ENCODE measurements at regions not wholly inside any gene's neighbourhood (a gene's known extent, or its start where the extent isn't known, plus 50 kb on each side); places are given as distances from the start of the nearest gene placed in this dataset.
"Not testable (repeated sequence)": the region's sequence is repeated elsewhere in the genome, so short reads cannot be mapped to it uniquely, and the experiment has no call there.

- DNase-seq = no peak
These were observed 110.7 kb upstream of the P2RY1 start for GRCh38 chr3:152724270-152724669.

- no peak for DNase-seq
These were observed 106.5 kb upstream of the P2RY1 start for GRCh38 chr3:152728231-152728980.

- DNase-seq = no peak
These were observed 105.0 kb upstream of the P2RY1 start for GRCh38 chr3:152729906-152730305.

GRCh38 chr3:152731511-152731910, 103.4 kb upstream of the P2RY1 start:
- DNase-seq = no peak

GRCh38 chr3:152733584-152734119, 101.3 kb upstream of the P2RY1 start:
- no peak for DNase-seq

- DNase-seq = no peak
These were observed 97.7 kb upstream of the P2RY1 start for GRCh38 chr3:152737021-152737908.

GRCh38 chr3:152738656-152739055, 96.3 kb upstream of the P2RY1 start:
- no peak for DNase-seq

GRCh38 chr3:152742368-152743347, 92.3 kb upstream of the P2RY1 start:
- no peak for DNase-seq

GRCh38 chr3:152745646-152746045, 89.3 kb upstream of the P2RY1 start:
- DNase-seq = no peak

- no peak for DNase-seq
These were observed 80.6 kb upstream of the P2RY1 start for GRCh38 chr3:152754303-152754702.

GRCh38 chr3:152756807-152757206, 78.1 kb upstream of the P2RY1 start:
- DNase-seq = no peak

GRCh38 chr3:152760024-152760563, 74.8 kb upstream of the P2RY1 start:
- no peak for DNase-seq

- DNase-seq = no peak
These were observed 74.3 kb upstream of the P2RY1 start for GRCh38 chr3:152760591-152760990.

- DNase-seq = no peak
These were observed 66.5 kb upstream of the P2RY1 start for GRCh38 chr3:152768478-152768877.

- DNase-seq = no peak
These were observed 65.4 kb upstream of the P2RY1 start for GRCh38 chr3:152769523-152769922.

- DNase-seq = no peak
These were observed 64.6 kb upstream of the P2RY1 start for GRCh38 chr3:152770296-152770695.

- DNase-seq = no peak
These were observed 63.8 kb upstream of the P2RY1 start for GRCh38 chr3:152771120-152771519.

GRCh38 chr3:152772674-152773225, 62.2 kb upstream of the P2RY1 start:
- no peak for DNase-seq

- no peak for DNase-seq
These were observed 61.3 kb upstream of the P2RY1 start for GRCh38 chr3:152773633-152774032.

- DNase-seq = not testable (repeated sequence)
These were observed 60.7 kb upstream of the P2RY1 start for GRCh38 chr3:152774230-152774629.

GRCh38 chr3:152778022-152778421, 56.9 kb upstream of the P2RY1 start:
- DNase-seq = no peak

GRCh38 chr3:152779653-152780052, 55.3 kb upstream of the P2RY1 start:
- DNase-seq = no peak

Data from stimulated activated naive CD4-positive, alpha-beta T cell (primary cell).